ENCODE measurements at regions not wholly inside any gene's neighbourhood (a gene's known extent, or its start where the extent isn't known, plus 50 kb on each side); places are given as distances from the start of the nearest gene placed in this dataset.

GRCh38 chrY:8652445-8652844, 684.8 kb upstream of the TSPY4 start:
- TF ChIP-seq CTCF (conservative IDR thresholded peaks at IDR 0.05 in 1 of 2, IDR thresholded peaks at IDR 0.05 in 1 of 2; ENCODE audit: low read depth in 1 of 2, low read length in 2 of 2) (no peak), EZH2 (IDR thresholded peaks at IDR 0.05; ENCODE audit: low read length, missing control alignments) (no peak)
